GM18517 (cell line): ENCODE measurements at regions not wholly inside any gene's neighbourhood (a gene's known extent, or its start where the extent isn't known, plus 50 kb on each side); places are given as distances from the start of the nearest gene placed in this dataset.

Source experiments
- ATAC-seq: cut with Tn5 transposase; IDR thresholded peaks from one replicate; pipeline ENCODE4 v1.9.1; 2021; ENCODE audit warnings: mild to moderate bottlenecking, moderate library complexity; ENCODE audit not compliant: unreplicated experiment

- no peak for ATAC-seq
These were observed 106.6 kb downstream of the VEGFA start for GRCh38 chr6:43876602-43877001.

DNA sequence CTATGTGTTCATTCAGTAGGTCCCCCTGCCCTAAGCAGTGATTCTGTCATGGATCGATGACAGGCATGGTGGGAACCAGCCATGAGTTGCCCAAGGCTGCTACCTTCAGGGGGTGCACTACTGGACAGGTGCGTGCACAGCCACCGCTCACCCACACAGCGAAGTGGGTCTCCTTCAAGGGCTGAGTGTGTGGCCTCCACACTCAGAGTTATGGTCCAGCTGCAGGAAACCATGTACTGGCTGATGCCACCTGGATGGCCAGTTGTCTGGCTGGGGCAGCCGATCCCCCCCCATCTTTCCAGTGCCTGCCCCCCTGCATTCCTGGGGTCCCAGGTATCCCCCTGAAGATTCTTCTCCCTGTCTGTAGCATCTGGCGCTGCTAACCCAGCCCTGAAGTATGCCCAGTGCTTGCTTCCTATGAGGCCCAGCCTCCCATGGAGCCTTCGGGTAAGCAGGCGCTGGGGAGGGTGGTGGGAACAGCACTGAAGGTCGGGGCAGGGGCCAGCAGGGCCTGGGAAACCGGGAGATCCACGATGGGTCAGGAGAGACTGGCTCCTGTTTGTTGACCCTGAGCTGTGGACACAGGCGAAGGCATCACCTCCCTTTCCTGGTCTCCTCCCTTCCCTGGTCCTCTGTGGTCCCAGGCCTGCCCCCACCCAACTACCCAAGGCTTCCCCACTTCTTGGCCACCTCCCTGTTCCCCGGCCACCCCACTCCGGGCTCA is 106.0 kb downstream of the VEGFA start:
- no peak for ATAC-seq

DNA sequence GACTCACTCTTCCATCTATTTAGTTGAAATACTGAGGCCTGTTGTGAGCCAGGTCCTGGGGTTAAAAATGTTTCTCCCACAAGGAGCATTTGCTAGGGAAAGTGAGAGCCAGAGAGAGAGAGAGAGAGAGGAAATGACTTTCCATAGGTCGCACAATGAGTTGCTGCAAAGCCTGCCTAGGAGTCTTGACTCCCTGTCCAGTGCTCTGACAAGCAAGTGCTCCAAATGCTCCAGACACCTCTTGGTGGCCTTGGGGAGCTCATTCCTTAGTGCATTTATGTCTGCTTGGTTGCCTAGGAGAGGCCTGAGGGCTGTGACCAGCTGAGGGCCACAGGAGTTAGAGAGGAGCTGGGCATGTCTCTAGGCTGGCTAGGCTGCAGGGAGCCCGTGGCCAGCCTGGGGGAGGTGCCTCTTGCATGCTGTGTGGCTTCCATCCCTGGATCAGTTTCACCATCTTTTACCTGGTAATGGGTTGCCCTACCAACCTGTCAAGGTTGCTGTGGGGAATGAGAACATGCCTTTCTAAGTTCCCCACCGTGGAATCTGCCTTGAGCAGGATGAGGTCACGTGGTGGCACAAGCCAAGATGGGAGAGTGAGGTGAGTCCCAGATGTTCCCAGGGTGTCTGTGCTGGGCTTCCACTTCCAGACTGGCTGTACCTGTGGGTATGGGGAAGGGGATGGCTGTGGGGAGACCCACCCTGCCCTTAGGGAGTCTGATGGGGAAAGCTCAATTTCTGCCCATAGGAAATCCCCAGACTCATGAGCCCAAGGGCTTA is 105.0 kb downstream of the VEGFA start:
- ATAC-seq = no peak

- no peak for ATAC-seq
These were observed 104.0 kb downstream of the VEGFA start for GRCh38 chr6:43873806-43874714.

DNA sequence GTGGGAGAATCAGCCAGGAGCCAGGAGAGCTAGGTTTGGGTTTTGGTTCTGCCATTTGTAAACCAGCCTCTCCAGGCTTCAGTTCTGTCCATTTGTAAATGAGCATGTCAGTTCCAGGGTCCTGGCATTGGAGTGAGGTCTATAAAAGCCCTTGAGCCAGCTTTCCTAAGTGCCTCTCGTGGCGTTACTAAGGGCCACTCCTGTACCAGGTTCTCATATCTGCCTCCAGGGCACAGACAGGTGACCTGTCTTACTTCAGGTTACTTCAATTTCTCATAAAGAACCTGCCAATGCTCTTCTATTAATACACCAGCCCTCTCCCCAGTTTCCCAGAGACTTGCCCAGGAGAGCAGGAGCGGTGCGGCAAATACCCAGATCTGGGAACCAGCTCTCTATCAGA is 101.9 kb downstream of the VEGFA start:
- no peak for ATAC-seq

- no peak for ATAC-seq
These were observed 101.3 kb downstream of the VEGFA start for GRCh38 chr6:43871284-43871683.

DNA sequence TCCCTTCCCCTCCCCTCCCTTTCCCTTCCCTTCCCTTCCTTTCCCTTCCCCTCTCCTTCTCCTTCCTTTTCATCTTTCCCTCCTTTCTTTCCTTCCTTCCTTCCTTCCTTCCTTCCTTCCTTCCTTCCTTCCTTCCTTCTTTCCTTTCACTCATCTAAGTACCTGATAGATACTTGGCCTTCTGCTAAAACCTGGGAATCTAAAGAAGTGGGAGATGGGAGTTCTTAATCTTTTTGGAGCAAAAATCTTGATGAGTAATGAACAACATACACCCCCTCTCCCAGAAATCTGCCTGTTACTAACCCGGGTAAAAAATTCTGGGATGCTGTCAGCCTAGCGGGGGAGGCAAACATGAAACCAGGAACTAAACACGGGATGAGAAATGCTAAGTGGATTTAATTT is 100.7 kb downstream of the VEGFA start:
- ATAC-seq = no peak

DNA sequence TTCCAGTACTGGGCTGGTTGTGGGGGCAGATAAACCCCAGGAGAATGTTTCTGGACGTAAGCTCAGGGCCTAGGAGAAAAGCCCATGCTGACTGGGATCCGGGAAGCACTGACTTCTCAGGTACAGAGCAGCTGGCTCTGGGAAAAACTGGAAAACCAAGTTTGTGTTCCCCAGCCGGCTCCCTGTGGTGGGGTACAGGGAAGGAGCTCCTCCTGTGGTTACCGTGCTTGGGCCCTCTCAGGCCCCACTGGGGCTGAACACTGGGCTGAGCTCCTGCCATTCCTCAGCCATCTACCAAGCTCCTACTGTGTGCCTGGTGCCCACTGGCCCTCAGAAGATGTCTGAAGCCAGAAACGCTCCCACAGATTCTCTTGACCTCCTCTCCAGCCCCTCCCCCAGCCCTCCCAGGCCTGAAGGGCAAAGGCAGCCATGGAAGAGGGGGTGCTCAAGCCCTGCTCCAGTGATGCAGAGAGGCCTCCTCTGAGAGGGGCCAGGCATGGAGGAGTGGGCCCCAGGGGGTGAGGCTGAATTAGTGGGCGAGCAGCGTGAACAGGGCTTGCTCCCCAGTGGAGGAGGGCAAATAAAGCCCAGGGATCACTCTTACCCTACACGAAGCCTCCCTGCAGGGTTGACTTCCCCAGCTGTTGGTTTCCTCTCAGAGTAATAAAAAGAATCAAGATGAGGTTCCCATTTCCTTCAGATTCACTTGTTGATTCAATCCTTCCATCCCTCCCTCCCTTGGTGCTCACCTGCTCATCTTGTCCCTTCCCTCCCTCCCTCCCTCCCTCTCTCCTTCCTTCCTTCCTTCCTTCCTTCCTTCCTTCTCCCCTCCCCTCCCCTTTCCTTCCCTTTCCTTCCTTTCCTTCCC is 100.0 kb downstream of the VEGFA start:
- no peak for ATAC-seq

GRCh38 chr6:43869079-43869710 is 99.2 kb downstream of the VEGFA start:
- no peak for ATAC-seq

GRCh38 chr6:43868467-43868866 is 98.5 kb downstream of the VEGFA start:
- no peak for ATAC-seq

DNA sequence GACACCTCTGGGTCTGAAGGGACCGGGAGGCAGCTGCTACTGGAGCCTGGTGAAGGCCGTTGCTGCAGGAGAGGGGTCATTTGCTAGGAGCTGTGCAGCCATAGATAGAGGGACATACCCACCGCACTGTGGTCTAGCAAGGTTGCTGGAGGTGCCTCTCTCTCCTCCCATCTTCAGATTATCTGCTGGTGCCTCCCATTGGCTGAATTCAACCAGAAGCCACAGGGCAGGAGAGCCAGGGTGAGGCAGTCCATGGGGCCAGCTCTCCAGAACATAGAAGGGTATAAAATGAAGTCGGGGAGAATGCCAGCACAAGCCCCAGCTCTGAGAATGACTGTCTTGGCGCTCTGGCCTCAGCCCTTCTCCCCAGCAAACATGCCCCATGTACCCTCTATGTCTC is 98.0 kb downstream of the VEGFA start:
- ATAC-seq = no peak

GRCh38 chr6:43867246-43867645 is 97.2 kb downstream of the VEGFA start:
- ATAC-seq = no peak

- no peak for ATAC-seq
These were observed 96.1 kb downstream of the VEGFA start for GRCh38 chr6:43865932-43866645.

- no peak for ATAC-seq
These were observed 95.1 kb downstream of the VEGFA start for GRCh38 chr6:43865086-43865485.

DNA sequence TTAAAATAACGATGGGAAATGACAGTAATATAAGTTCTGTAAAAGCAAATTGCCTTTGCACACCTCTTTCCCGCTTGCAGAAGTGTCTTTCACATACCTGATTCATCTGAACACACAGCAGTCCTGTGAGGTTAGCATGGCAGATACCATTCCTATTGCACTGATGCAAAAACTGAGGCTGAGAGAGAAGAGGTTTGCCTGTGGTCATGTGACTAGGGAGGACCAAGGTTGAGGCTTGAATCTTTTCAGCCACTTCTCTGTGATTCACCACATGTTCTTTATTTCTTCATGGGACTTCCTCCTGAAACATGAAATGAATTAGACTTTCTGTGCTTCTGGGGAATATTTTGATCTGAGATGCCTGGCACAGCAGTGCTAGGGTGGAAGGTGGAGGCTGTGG is 92.9 kb downstream of the VEGFA start:
- no peak for ATAC-seq

DNA sequence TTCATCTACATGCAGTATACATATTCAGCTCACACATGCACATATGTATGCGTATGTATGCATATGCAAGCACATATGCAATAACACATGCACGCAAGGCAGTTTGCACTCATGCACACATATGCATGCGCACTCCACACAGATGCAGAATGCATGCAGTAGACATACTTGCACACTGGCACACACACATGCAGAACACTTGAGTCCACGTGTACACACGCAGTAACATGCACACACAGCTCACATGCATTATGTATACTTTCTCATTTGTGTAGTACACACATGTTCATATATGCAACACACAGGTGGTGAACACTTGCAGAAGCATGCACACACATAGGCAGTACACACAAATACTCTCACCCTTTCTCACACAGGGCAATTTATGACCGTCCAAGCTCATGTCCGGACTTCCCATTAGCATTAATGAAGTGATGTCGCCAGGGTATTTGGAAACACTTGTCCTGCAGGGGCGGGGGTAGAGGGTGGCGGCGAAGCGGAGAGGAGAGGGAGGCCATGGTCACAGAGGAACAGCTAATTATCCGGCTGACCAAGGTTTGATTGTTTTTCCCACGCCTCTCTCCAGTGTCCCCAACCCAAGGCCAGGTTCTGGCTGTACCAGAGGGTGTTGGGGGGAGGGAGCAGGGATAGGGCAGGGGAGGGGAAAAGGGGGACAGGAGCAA is 91.3 kb downstream of the VEGFA start:
- ATAC-seq = no peak

DNA sequence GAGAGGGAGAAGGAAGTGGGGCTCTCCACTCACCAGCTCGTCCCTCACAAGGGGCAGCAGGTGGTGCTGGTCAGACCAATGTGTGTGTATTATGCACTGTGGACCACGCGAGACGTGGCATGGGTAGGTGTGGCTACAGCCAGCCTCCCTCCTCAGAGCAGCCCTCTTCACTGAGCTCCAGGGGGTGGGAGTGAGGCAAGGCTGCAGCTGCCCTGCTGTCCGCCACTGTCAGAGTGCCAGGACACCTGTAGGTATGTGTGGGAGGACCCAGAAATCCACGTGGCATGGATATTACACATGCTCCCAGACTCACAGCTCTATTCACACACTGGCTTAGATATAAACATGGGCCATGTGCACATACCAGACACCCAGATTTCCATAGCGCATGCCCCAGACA is 90.3 kb downstream of the VEGFA start:
- no peak for ATAC-seq

- ATAC-seq = no peak
These were observed 89.2 kb downstream of the VEGFA start for GRCh38 chr6:43859213-43859612.
